DND-41 (cell line): ENCODE measurements at regions not wholly inside any gene's neighbourhood (a gene's known extent, or its start where the extent isn't known, plus 50 kb on each side); places are given as distances from the start of the nearest gene placed in this dataset.

ENCODE experiments used
- ATAC-seq: fragments of 200-7000 bp; cut with Tn5 transposase; 3 replicates; pipeline ENCODE4 v1.9.1; 2021; ENCODE audit warnings: low read depth; ENCODE audit not compliant: insufficient read depth
- DNase-seq: peaks from one replicate; pipeline ENCODE4 v3.0.0-alpha.2; 2020
- H2AFZ ChIP-seq: 2 replicates; pipeline ENCODE4 v1.6.0; 2012; ENCODE audit warnings: low read depth, low read length
- H3K27ac ChIP-seq: 2 replicates; pipeline ENCODE4 v1.5.1; 2012; ENCODE audit warnings: low read length, inconsistent platforms
- H3K27me3 ChIP-seq: fragments of 200-600 bp; sonication (generic); 2 replicates; pipeline ENCODE4 v1.6.0; 2012; ENCODE audit warnings: low read length, mild to moderate bottlenecking, inconsistent platforms; ENCODE audit not compliant: insufficient read depth, poor library complexity
- H3K36me3 ChIP-seq: 2 replicates; pipeline ENCODE4 v1.5.1; 2012; ENCODE audit warnings: low read length, inconsistent platforms; ENCODE audit not compliant: insufficient read depth
- H3K4me1 ChIP-seq: 2 replicates; pipeline ENCODE4 v1.5.1; 2012; ENCODE audit warnings: mild to moderate bottlenecking, low read length; ENCODE audit not compliant: insufficient read depth
- H3K4me2 ChIP-seq: 2 replicates; pipeline ENCODE4 v1.6.0; 2012; ENCODE audit warnings: mild to moderate bottlenecking, moderate library complexity, low read length, inconsistent platforms; ENCODE audit not compliant: insufficient read depth
- H3K4me3 ChIP-seq, 2 experiments: fragments of 200-600 bp in 1 of 2; shearing (Covaris generic) in 1 of 2; 2 replicates each; pipeline ENCODE4 v1.5.1; 2012 to 2016; ENCODE audit warnings: inconsistent platforms in 2 of 2, low read length in 2 of 2, mild to moderate bottlenecking in 2 of 2, low read depth in 1 of 2, moderate library complexity in 1 of 2
- H3K79me2 ChIP-seq: 2 replicates; pipeline ENCODE4 v1.6.0; 2012; ENCODE audit warnings: low read length, inconsistent platforms; ENCODE audit not compliant: insufficient read depth
- H3K9ac ChIP-seq: 2 replicates; pipeline ENCODE4 v1.6.0; 2012; ENCODE audit warnings: low read depth, mild to moderate bottlenecking, inconsistent platforms, low read length, moderate library complexity
- H3K9me3 ChIP-seq: 2 replicates; pipeline ENCODE4 v1.5.1; 2012; ENCODE audit warnings: low read length, moderate library complexity, mild to moderate bottlenecking, inconsistent platforms; ENCODE audit not compliant: insufficient read depth, severe bottlenecking
- H4K20me1 ChIP-seq: 2 replicates; pipeline ENCODE4 v1.6.0; 2012; ENCODE audit warnings: low read length; ENCODE audit not compliant: insufficient read depth
- EZH2 ChIP-seq: IDR thresholded peaks from 3 replicates; pipeline ENCODE4 v1.6.1; 2012; ENCODE audit warnings: borderline replicate concordance, low read depth, mild to moderate bottlenecking, moderate library complexity, low read length, inconsistent platforms; ENCODE audit not compliant: severe bottlenecking
- TF ChIP-seq, protein P1 (sequence below): IDR thresholded peaks from 2 replicates; pipeline ENCODE4 v1.5.1; 2012; ENCODE audit warnings: borderline replicate concordance, low read length, moderate library complexity, mild to moderate bottlenecking; ENCODE audit not compliant: poor library complexity, severe bottlenecking; ENCODE audit errors: extremely low read depth

DNA sequence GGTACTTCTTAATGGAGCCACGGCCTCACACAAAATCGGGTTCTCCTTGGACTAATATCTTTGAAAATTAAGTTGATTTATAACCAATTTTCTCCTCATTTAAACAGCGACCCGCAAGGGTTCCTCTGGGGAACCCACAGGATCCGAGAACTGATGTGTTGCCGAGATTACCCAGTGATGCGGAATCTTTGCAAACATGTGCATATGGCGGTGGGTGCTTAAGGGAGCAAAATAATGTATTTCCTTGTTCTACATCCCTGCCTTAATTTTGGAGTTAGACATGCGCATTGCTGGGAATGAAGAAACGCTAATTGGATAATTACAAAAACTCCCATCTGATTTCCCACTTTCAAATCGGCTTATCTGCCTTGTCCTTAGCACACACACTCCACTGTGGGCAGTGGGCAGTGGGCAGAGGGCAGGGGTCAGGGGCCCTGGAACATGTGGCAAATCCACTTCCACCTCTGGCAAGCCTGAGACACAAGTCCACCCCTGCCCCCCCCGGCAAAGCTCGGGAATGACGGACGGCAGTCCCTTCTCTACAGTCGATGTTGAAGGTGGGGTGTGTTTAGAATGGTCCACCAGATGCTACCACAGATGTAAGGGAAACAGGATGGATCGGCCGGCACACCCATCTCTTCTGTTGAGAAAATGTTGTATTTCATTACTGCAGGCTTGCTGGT is 137.4 kb upstream of the CDH4 start:
- Histone ChIP-seq H3K36me3 (no peaks in the 10 kb centered on the region), H4K20me1 (no peaks in the 10 kb centered on the region), H3K4me3 (no peak overlapping the region), H3K4me1 (peaks cover 56% of the 10 kb centered on the region), H3K27me3 (no peaks in the 10 kb centered on the region), H3K79me2 (no peaks in the 10 kb centered on the region), H3K9ac (no peak overlapping the region), H2AFZ (no peak overlapping the region), H3K4me2 (no peak overlapping the region), H3K27ac (no peak overlapping the region), H3K9me3 (no peaks in the 10 kb centered on the region)
- no peak for TF ChIP-seq EZH2
- TF ChIP-seq, protein P1, sequence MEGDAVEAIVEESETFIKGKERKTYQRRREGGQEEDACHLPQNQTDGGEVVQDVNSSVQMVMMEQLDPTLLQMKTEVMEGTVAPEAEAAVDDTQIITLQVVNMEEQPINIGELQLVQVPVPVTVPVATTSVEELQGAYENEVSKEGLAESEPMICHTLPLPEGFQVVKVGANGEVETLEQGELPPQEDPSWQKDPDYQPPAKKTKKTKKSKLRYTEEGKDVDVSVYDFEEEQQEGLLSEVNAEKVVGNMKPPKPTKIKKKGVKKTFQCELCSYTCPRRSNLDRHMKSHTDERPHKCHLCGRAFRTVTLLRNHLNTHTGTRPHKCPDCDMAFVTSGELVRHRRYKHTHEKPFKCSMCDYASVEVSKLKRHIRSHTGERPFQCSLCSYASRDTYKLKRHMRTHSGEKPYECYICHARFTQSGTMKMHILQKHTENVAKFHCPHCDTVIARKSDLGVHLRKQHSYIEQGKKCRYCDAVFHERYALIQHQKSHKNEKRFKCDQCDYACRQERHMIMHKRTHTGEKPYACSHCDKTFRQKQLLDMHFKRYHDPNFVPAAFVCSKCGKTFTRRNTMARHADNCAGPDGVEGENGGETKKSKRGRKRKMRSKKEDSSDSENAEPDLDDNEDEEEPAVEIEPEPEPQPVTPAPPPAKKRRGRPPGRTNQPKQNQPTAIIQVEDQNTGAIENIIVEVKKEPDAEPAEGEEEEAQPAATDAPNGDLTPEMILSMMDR: no peak
- DNase-seq (no peak), ATAC-seq (no peak)

DNA sequence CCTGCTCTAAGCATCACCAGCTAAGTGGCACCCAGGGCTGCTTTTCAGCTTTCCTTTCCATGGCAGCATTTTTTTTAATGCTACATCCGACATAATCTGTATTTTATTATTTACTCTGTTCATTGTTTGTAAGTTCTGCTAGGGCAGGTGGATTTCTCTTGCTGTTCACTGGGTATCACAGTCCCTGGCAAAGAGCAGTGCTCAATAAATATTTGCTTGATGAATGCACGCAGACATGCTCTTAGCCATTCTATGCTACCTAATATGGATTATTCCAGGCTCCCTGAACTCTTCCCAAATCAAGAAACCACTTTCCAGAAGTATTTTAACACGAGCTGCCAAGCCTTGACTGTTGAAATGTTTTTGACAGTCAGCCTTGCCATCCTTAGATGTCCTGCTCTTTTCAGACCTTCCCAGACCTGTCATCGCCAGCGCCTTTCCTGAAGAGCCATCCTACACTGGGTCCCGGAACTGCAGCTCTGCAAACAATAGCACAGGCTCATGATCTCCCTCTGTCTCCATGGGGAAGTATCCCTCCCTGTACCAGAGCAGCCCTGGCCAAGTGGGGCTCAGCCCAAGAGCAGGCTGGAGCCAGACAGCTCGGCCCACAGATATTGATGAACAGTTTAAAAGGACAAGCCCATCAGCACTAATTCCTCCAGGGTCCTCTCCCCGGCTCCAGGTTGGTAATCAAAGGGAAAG is 136.5 kb upstream of the CDH4 start:
- H3K27ac ChIP-seq: no peak overlapping the region
- H3K9me3 ChIP-seq: no peaks in the 10 kb centered on the region
- H3K4me2 ChIP-seq: no peak overlapping the region
- no peaks in the 10 kb centered on the region for H4K20me1 ChIP-seq
- no peaks in the 10 kb centered on the region for H3K27me3 ChIP-seq
- no peak overlapping the region for H3K9ac ChIP-seq
- no peak overlapping the region for H2AFZ ChIP-seq
- H3K36me3 ChIP-seq: no peaks in the 10 kb centered on the region
- H3K79me2 ChIP-seq: no peaks in the 10 kb centered on the region
- peaks cover 63% of the 10 kb centered on the region for H3K4me1 ChIP-seq
- TF ChIP-seq, protein P1: no peak
- TF ChIP-seq EZH2: no peak
- DNase-seq: no peak
- no peak for ATAC-seq
- H3K4me3 ChIP-seq: no peak overlapping the region

DNA sequence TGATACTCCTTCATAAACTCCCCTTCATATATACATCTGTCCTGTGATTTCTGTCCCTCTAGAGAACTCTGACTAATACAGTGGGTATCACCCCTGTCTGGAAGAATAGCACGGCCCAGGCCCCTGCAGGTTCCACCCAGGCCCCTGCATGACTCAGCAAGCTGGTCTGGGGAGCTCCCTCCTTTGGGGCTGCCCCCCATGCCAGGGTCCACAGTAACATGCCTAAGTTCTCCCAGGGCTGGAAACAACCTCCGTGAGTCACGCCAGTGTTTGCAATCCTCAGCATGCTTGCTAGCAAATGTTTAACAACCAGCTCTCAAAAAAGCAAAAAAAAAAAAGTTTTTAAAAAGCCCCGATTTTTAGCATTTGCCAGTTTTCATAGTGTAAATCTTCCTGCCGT is 134.3 kb upstream of the CDH4 start:
- H3K27ac ChIP-seq: no peak overlapping the region
- ATAC-seq: no peak

More for the DNA sequence above, 134.3 kb upstream of the CDH4 start:
- Histone ChIP-seq H3K27me3 (no peaks in the 10 kb centered on the region), H3K79me2 (no peaks in the 10 kb centered on the region), H3K9ac (no peak overlapping the region), H3K4me2 (no peak overlapping the region), H3K9me3 (no peaks in the 10 kb centered on the region), H2AFZ (no peak overlapping the region), H3K4me3 (no peak overlapping the region), H4K20me1 (no peaks in the 10 kb centered on the region), H3K4me1 (peaks cover 46% of the 10 kb centered on the region), H3K36me3 (no peaks in the 10 kb centered on the region)
- DNase-seq: no peak
- no peak for TF ChIP-seq EZH2
- TF ChIP-seq, protein P1: no peak
